HG02759 (cell line): ENCODE measurements at regions not wholly inside any gene's neighbourhood (a gene's known extent, or its start where the extent isn't known, plus 50 kb on each side); places are given as distances from the start of the nearest gene placed in this dataset.

Experiments
- ATAC-seq: cut with Tn5 transposase; IDR thresholded peaks from one replicate; pipeline ENCODE4 v1.9.1; 2021; ENCODE audit warnings: mild to moderate bottlenecking, moderate library complexity; ENCODE audit not compliant: unreplicated experiment

DNA sequence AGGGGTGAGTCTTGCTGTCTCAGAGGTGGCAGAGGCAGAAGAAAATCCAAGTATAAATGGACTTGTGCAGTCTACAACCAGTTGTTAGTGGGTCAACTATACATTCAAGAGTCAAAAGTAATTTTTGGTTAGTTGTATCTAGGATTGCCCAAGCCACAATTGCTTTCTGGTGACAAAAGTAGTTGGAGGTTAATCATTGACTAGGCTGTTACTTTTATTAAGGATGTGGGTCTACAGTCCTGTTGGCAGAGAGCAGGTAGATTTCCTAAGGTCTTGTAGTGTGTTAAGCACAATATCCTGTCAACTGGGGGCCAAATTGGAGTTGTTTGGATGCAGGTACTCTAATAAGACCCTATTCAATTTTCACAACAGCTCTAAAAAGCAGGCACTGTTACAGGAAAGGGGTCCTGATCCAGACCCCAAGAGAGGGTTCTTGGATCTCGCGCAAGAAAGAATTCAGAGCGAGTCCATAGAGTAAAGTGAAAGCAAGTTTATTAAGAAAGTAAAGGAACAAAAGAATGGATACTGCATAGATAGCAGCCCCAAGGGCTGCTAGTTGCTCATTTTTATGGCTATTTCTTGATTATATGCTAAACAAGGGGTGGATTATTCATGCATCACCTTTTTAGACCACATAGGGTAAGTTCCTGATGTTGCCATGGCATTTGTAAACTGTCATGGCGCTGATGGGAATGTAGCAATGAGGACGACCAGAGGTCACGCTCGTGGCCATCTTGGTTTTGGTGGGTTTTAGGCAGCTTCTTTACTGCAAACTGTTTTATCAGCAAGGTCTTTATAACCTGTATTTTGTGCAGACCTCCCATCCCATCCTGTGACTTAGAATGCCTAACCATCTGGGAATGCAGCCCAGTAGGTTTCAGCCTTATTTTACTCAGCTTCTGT lies 232.6 kb upstream of the SRRM4 start:
- no peak for ATAC-seq

GRCh38 chr12:118749646-118750045 lies 231.7 kb upstream of the SRRM4 start:
- no peak for ATAC-seq

DNA sequence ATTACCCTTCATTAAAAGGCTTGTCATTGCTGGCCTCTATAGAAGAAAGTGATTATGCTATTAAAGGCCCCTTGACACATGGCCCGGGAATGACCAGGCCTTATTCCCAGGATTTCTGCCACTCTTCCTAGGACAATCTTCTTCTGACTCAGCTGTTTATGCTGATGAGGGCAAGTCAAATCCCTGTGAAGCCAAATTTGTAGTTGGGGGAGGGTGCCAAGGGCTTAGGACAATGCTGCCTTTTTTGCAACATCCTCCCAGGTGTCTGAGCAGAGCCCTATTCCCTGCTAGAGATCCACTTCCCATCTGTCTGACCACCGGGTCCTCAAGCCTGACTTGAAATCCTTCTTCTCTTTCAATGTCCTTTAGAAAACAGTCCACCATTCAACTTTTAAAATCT lies 230.7 kb upstream of the SRRM4 start:
- no peak for ATAC-seq

- ATAC-seq: no peak
Measured at GRCh38 chr12:118751355-118751754, 230.0 kb upstream of the SRRM4 start.

- ATAC-seq: no peak
Measured at GRCh38 chr12:118760623-118761022, 220.7 kb upstream of the SRRM4 start.

DNA sequence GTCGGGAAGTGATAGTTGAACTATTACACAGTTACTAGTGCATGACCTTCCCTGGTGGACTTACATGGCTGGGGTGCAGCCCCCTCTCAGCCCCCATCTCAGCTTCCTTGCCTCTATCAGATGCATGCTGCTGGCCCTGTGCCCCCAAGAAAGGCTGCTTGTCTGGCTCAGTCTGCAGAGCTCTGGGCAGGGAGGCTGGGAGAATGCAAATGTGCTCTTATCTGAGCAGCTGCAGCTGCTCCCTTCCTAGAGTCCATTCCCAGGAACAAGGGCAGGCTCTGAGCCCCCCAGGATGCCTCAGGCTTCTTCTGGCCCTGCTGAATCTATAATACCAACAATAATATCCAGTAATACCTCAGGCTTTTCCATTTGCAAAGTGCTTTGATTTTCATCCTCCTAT lies 218.1 kb upstream of the SRRM4 start:
- no peak for ATAC-seq

DNA sequence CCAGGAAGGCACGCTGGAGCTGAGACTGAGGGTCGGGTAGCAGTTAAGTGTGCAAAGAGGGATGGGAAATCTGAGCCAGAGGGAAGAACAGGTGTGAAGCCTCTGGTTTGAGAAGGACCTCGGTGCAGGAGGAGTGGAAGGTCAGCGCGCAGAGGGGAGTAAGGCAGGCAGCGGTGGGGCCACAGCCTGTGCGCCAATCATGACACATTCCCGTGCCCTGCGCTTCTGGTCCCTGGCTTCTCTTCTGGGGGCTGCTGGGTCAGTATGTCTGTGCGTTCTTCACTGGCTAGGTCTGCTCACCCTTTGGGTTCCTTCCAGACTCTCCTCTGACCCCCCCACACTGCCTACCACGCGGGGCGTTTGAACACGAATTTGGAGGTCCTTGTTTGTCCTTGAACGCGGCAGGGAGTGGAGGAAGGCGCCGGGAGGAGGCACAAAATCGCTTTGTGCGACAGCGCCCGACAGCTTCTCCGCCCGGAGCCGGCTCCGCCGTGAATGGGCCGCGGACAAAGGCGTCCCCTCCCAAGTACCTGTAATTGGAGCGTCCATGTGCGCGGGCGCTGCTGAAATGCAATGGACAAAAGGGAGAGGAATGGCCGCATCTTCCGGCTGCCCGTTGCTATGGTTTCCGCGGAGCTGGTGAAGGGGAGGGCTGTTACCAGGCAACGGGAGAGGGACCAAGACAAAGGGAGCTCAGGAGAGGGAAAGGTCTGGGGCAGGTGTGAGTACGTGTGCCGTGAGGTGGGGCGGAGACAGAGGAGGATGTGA lies 207.2 kb upstream of the SRRM4 start:
- no peak for ATAC-seq

- ATAC-seq: no peak
Measured at GRCh38 chr12:118777504-118777903, 203.8 kb upstream of the SRRM4 start.

DNA sequence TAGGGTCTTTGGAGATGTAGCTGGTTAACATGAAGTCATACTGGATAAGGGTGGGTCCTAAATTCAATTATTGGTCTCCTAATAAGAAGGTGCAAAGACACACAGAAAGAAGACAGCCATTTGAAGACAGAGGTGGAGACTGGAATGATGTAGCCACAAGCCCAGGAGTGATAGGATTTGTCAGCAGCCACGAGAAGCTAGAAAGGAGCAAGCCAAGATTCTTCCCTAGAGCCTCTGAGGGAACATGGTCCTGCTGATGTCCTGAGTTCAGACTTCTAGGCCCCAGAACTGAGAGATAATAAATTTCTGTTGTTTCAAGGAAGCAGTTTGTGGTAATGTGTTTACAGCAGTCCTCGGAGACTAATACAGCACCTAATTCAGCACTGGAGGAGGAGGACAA lies 203.3 kb upstream of the SRRM4 start:
- no peak for ATAC-seq

GRCh38 chr12:118780939-118781338 lies 200.4 kb upstream of the SRRM4 start:
- ATAC-seq: no peak

- ATAC-seq: no peak
Measured at GRCh38 chr12:118781692-118782091, 199.6 kb upstream of the SRRM4 start.

DNA sequence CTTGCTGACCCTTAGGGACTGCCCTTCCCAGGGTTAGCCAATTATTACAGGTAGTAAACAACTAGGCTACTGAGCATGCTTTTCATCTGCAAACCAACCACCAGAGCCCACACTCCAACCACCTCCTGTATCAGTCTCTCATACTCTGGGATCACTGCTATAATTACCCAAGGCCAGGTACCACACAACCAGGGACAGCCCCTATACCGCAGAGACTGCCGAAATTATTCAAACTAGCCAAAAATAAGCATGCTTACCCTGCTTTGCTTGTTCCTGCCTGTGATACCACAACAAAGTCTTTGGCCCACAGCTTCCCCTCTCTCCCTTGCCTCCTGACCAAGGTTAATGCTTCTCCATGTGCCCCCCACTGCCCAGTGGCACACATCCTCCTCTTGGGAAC lies 197.6 kb upstream of the SRRM4 start:
- ATAC-seq: no peak

- no peak for ATAC-seq
Measured at GRCh38 chr12:118790578-118790977, 190.8 kb upstream of the SRRM4 start.

DNA sequence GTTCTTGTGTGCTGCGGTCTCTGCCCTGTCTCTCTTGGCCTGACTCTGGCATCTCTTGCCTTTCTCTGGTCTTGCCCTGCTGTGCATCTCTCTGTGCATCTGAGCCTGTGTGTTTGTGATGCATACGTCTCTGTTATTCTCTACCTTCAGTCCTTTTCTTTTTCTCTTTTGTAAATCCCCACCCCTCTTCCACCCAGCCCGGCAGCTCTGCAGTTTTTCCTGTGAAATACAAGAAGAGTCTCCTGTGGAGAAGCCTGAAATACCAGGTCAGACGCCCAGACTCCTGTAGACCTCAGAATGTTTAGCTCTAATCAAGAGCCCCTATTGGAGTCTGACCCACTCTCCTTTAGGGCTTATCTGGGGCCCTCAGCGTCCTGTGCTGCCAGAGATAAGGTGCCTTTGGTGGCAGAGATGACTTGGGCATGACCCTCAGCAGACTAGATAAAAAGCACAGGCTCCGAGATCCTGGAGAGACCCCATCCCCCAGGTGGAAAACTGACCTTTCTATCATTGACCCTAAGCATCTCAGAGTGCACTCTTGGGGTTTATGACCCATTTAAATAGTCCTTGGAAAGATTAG lies 167.5 kb upstream of the SRRM4 start:
- ATAC-seq: no peak

DNA sequence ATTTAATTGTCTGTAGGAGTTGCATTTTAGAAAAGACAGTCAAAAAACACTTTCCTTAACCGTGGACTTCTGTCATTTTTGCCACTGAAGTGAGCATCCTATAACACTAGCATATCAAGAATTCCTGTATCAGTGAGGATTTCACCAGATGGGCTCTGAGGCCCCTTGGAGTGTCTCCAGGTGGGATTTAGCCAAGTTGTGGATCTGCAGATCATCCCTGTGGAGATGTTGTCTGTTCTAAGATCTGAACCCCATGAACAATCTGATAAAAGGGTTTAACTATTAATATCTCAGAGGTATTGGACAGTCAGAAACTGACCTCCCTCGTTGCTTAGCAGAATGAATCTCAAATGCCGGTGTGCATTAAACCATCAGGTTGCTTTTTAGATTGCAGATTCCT lies 165.0 kb upstream of the SRRM4 start:
- ATAC-seq: no peak

DNA sequence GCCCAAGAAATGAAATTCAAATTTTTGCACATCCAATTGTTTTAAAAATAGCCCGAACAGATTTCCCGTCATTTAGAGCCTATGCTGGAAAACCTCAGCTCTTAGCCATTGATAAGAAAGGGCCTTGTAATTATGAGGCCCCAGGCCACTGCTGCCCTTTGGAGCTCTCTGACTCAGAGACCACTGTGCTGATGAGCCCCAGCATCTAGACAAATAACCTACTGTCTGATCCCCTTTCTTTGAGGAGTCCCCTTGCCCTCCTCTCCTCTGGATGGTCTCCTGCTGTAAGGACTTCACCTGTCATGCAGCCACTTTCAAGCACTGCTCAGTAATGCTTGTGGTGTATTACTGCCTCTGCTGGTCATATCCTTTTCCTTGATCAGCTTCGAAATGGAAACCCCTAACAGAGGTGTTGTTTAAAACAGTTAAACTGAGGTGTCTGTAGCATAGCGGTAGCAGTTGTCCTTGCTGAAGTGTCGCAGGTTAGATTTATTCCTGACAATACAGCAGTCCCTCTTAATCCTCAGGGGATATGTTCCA lies 159.9 kb upstream of the SRRM4 start:
- no peak for ATAC-seq

DNA sequence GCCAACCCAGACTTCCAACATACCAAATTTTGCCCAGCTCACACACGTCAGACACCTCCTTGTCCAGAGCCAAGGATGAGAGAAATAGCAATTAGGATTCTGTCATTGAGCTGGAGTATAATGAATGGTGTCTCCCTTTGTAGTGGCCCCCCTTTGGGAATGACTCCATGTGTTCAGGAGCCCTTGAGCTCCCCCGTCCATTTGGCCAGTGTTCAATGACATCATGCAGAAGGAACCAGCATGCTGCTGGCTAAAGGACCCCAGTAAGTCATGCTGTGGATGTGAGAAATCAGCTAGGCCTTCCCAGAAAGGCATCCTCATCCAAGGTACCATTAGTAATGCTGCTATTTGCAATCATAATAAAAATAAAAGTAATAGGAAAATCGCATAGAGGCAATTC lies 158.8 kb upstream of the SRRM4 start:
- ATAC-seq: no peak

DNA sequence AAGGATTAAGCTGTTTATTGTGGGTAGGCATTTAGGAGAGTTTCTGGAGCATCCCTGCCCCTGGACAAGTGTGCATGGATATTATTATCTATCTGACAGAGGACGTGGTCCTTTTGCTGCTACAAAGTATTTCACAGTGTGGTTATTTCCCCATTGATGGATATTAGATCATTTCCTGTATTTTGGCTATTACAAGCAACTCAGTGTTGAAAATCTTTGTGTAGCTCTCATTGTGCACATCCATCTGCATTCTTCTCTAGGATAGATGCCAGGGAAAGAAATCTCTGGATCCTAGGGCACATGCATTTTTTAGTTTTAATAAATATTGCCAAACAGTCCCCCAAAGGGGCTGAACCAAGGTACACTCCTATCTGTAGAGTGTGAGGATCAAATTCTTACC lies 154.3 kb upstream of the SRRM4 start:
- no peak for ATAC-seq

DNA sequence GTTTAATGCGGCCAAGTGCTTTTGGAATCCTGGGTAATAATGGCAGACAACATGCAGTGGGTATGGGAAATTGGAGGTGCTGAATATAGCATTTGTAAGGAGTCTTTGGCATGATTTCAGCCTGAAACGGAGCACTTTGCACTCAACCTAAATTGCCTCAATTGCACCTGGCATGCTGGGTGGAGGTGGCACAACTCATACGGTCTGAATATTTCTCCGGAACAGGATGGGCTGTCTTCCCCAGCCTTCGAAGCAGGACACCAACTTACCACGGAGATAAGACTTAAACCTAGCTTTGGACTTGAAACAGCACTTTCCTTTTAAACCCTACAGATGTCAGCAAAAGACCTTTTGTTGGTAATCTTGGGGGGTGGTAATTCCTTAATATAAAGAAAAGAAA lies 153.7 kb upstream of the SRRM4 start:
- ATAC-seq: no peak

DNA sequence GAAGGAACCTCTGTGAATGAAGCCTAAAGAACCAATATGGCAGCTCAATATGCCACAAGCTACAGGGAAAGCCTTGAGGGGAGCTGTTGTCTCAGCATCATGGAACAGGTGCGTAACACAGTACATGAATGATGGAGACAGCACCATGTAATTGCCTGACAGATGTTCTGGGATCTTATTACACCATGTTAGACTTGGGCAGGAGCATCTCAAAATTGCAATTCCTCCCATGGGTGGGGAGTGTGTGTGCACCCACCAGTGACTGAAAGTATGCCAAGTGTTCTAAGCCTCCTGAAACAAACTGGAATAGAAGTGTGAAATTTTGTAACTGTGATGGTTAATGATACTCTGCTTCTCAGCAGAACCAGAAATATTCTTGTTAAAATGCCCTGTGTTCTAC lies 151.0 kb upstream of the SRRM4 start:
- ATAC-seq: no peak

GRCh38 chr12:118835926-118836325 lies 145.4 kb upstream of the SRRM4 start:
- ATAC-seq: no peak

DNA sequence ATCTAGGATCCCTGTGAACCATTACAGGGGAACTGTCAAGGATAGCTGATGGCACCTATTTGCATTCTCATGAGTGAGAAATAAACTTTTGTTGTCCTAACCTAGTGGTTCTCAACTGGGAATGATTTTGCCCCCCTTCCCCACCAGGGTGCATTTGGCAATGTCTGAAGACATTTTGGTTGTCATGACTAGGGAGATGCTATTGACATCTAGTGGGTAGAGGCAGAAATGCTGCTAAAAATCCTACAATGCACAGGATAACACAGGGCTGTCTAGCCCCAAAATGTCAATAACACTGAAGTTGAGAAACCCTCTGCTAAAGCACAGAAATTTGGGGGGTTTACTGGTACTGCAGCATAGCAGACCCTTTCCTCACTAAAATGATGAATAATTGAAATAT lies 140.9 kb upstream of the SRRM4 start:
- no peak for ATAC-seq
